HL-60 (cell line): ENCODE measurements at regions not wholly inside any gene's neighbourhood (a gene's known extent, or its start where the extent isn't known, plus 50 kb on each side); places are given as distances from the start of the nearest gene placed in this dataset.

Source experiments
- DNase-seq, 2 experiments: peaks; one replicate each; pipeline ENCODE4 v3.0.0-alpha.2; 2010 to 2020; ENCODE audit warnings: low read depth in 1 of 2, low spot score in 1 of 2
- H3K27ac ChIP-seq: fragments of 250-450 bp; sonication (Bioruptor Pico); replicated peaks from 2 replicates; pipeline ENCODE4 v1.5.1; 2020; ENCODE audit warnings: mild to moderate bottlenecking, moderate library complexity
- H3K27me3 ChIP-seq: fragments of 250-450 bp; sonication (Bioruptor Pico); 2 replicates; pipeline ENCODE4 v1.5.1; 2021; ENCODE audit warnings: mild to moderate bottlenecking, moderate library complexity; ENCODE audit not compliant: insufficient read depth, poor library complexity, severe bottlenecking
- H3K4me3 ChIP-seq: replicated peaks from 2 replicates; pipeline ENCODE4 v1.5.1; 2011; ENCODE audit warnings: mild to moderate bottlenecking, control low read depth, low read length; ENCODE audit not compliant: insufficient read depth
- GABPA ChIP-seq: IDR thresholded peaks from 2 replicates; pipeline ENCODE4 v1.6.1; 2012; ENCODE audit warnings: low read depth
- POLR2AphosphoS5 ChIP-seq: IDR thresholded peaks from 2 replicates; pipeline ENCODE4 v1.6.1; 2012; ENCODE audit warnings: low read depth
- SPI1 ChIP-seq: IDR thresholded peaks from 2 replicates; pipeline ENCODE4 v1.6.1; 2012; ENCODE audit warnings: low read depth, mild to moderate bottlenecking, borderline replicate concordance
- TF ChIP-seq, protein P1 (sequence below): IDR thresholded peaks from 2 replicates; pipeline ENCODE4 v1.6.1; 2012; ENCODE audit warnings: low read depth; ENCODE audit not compliant: insufficient replicate concordance
- TF ChIP-seq, protein P2 (sequence below): IDR thresholded peaks from one replicate; pipeline ENCODE4 v1.5.1; 2011; ENCODE audit warnings: low read length, control low read depth, inconsistent platforms; ENCODE audit not compliant: insufficient read depth

DNA sequence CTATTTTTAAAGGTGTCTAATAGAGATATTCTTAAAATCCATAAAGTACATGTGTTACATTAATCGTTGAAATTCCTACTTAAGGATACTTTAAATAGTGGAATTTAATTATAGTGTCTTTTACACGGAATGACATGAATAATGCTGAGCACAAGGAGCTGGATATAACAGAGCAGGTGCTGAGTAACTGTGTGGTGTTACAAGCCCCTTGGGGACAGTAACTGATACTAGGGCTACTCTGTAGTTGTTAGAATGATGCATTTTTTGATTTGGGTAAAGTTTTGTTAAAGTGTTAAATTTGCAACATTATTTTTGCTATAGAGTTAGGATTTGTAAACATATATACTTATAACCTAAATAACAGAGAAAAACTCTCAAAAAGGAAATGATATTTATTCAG lies 1496.1 kb downstream of the OTOL1 start:
- TF ChIP-seq GABPA: no peak
- no peak for TF ChIP-seq POLR2AphosphoS5
- TF ChIP-seq, protein P1, sequence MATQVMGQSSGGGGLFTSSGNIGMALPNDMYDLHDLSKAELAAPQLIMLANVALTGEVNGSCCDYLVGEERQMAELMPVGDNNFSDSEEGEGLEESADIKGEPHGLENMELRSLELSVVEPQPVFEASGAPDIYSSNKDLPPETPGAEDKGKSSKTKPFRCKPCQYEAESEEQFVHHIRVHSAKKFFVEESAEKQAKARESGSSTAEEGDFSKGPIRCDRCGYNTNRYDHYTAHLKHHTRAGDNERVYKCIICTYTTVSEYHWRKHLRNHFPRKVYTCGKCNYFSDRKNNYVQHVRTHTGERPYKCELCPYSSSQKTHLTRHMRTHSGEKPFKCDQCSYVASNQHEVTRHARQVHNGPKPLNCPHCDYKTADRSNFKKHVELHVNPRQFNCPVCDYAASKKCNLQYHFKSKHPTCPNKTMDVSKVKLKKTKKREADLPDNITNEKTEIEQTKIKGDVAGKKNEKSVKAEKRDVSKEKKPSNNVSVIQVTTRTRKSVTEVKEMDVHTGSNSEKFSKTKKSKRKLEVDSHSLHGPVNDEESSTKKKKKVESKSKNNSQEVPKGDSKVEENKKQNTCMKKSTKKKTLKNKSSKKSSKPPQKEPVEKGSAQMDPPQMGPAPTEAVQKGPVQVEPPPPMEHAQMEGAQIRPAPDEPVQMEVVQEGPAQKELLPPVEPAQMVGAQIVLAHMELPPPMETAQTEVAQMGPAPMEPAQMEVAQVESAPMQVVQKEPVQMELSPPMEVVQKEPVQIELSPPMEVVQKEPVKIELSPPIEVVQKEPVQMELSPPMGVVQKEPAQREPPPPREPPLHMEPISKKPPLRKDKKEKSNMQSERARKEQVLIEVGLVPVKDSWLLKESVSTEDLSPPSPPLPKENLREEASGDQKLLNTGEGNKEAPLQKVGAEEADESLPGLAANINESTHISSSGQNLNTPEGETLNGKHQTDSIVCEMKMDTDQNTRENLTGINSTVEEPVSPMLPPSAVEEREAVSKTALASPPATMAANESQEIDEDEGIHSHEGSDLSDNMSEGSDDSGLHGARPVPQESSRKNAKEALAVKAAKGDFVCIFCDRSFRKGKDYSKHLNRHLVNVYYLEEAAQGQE: no peak
- TF ChIP-seq, protein P2, sequence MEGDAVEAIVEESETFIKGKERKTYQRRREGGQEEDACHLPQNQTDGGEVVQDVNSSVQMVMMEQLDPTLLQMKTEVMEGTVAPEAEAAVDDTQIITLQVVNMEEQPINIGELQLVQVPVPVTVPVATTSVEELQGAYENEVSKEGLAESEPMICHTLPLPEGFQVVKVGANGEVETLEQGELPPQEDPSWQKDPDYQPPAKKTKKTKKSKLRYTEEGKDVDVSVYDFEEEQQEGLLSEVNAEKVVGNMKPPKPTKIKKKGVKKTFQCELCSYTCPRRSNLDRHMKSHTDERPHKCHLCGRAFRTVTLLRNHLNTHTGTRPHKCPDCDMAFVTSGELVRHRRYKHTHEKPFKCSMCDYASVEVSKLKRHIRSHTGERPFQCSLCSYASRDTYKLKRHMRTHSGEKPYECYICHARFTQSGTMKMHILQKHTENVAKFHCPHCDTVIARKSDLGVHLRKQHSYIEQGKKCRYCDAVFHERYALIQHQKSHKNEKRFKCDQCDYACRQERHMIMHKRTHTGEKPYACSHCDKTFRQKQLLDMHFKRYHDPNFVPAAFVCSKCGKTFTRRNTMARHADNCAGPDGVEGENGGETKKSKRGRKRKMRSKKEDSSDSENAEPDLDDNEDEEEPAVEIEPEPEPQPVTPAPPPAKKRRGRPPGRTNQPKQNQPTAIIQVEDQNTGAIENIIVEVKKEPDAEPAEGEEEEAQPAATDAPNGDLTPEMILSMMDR: no peak
- no peak for TF ChIP-seq SPI1
- Histone ChIP-seq H3K4me3 (no peak overlapping the region), H3K27ac (no peak overlapping the region), H3K27me3 (no peaks in the 10 kb centered on the region)
- no peak for DNase-seq

GRCh38 chr3:162994165-162994564 lies 1497.6 kb downstream of the OTOL1 start:
- no peaks in the 10 kb centered on the region for H3K27me3 ChIP-seq
- TF ChIP-seq GABPA (no peak), POLR2AphosphoS5 (no peak), SPI1 (no peak)
- TF ChIP-seq, protein P1: no peak
- TF ChIP-seq, protein P2: no peak
- DNase-seq: no peak

GRCh38 chr3:162996368-162996767 lies 1499.8 kb downstream of the OTOL1 start:
- TF ChIP-seq POLR2AphosphoS5: no peak
- TF ChIP-seq, protein P2: no peak
- TF ChIP-seq GABPA: no peak
- TF ChIP-seq SPI1: no peak
- TF ChIP-seq, protein P1: no peak

More at GRCh38 chr3:162994165-162994564, 1497.6 kb downstream of the OTOL1 start:
- Histone ChIP-seq H3K4me3 (no peak overlapping the region), H3K27ac (no peak overlapping the region)

More at GRCh38 chr3:162996368-162996767, 1499.8 kb downstream of the OTOL1 start:
- Histone ChIP-seq H3K27me3 (no peaks in the 10 kb centered on the region), H3K27ac (no peak overlapping the region), H3K4me3 (no peak overlapping the region)
- no peak for DNase-seq
